GM06990 (cell line): ENCODE measurements at regions not wholly inside any gene's neighbourhood (a gene's known extent, or its start where the extent isn't known, plus 50 kb on each side); places are given as distances from the start of the nearest gene placed in this dataset.

Source experiments
- DNase-seq: peaks from one replicate; pipeline ENCODE4 v3.0.0-alpha.2; 2011; ENCODE audit not compliant: insufficient read length; ENCODE audit errors: extremely low read depth
- H3K27me3 ChIP-seq: replicated peaks from 2 replicates; pipeline ENCODE4 v1.6.0; 2011; ENCODE audit warnings: low read length; ENCODE audit not compliant: control insufficient read depth, insufficient read depth
- H3K36me3 ChIP-seq: 2 replicates; pipeline ENCODE4 v1.5.1; 2011; ENCODE audit warnings: low read length; ENCODE audit not compliant: control insufficient read depth, insufficient read depth
- H3K4me3 ChIP-seq: replicated peaks from 2 replicates; pipeline ENCODE4 v1.5.1; 2011; ENCODE audit warnings: low read depth, mild to moderate bottlenecking, control low read depth, low read length
- CTCF ChIP-seq: IDR thresholded peaks from 2 replicates; pipeline ENCODE4 v1.5.1; 2011; ENCODE audit warnings: low read length, control low read depth, mild to moderate bottlenecking, inconsistent platforms; ENCODE audit not compliant: insufficient read depth, poor library complexity, severe bottlenecking

GRCh38 chr1:29896791-29897714 lies 660.7 kb downstream of the PTPRU start:
- no peak overlapping the region for H3K4me3 ChIP-seq
- H3K27me3 ChIP-seq: no peaks in the 10 kb centered on the region; the same call in 1 of the 2 replicates
- DNase-seq: no peak
- TF ChIP-seq CTCF: no peak
- H3K36me3 ChIP-seq: no peaks in the 10 kb centered on the region

- TF ChIP-seq CTCF: no peak
- H3K36me3 ChIP-seq: no peaks in the 10 kb centered on the region
These were observed 660.0 kb downstream of the PTPRU start for GRCh38 chr1:29896300-29896699.

GRCh38 chr1:29895201-29895600 lies 658.9 kb downstream of the PTPRU start:
- no peak for TF ChIP-seq CTCF
- H3K36me3 ChIP-seq: no peaks in the 10 kb centered on the region
- DNase-seq: no peak
- H3K27me3 ChIP-seq: no peaks in the 10 kb centered on the region; the same call in 1 of the 2 replicates
- no peak overlapping the region for H3K4me3 ChIP-seq

More at GRCh38 chr1:29896300-29896699, 660.0 kb downstream of the PTPRU start:
- Histone ChIP-seq H3K27me3 (no peaks in the 10 kb centered on the region; the same call in 1 of the 2 replicates), H3K4me3 (no peak overlapping the region)
- no peak for DNase-seq

- no peaks in the 10 kb centered on the region for H3K36me3 ChIP-seq
- no peak for TF ChIP-seq CTCF
- no peaks in the 10 kb centered on the region; the same call in 1 of the 2 replicates for H3K27me3 ChIP-seq
- no peak overlapping the region for H3K4me3 ChIP-seq
- no peak for DNase-seq
These were observed 658.0 kb downstream of the PTPRU start for GRCh38 chr1:29894311-29894710.

- Histone ChIP-seq H3K36me3 (no peaks in the 10 kb centered on the region), H3K27me3 (no peaks in the 10 kb centered on the region; the same call in 1 of the 2 replicates), H3K4me3 (no peak overlapping the region)
- no peak for TF ChIP-seq CTCF
- no peak for DNase-seq
These were observed 657.5 kb downstream of the PTPRU start for GRCh38 chr1:29893806-29894205.
